Sciatic nerve (tissue), 2 donors: ENCODE measurements at regions not wholly inside any gene's neighbourhood (a gene's known extent, or its start where the extent isn't known, plus 50 kb on each side); places are given as distances from the start of the nearest gene placed in this dataset.

Source experiments
- ATAC-seq: fragments of 200-7000 bp; cut with Tn5 transposase; one replicate; pipeline ENCODE4 v1.9.1; 2020; ENCODE audit warnings: mild to moderate bottlenecking, moderate library complexity
- DNase-seq: peaks from one replicate; pipeline ENCODE4 v3.0.0-alpha.2; 2020; ENCODE audit warnings: low spot score
- intact Hi-C: fragments of 100-400 bp; cut with DNase I; formaldehyde crosslinking; loops from one replicate; pipeline ENCODE4 v1.14.2; 2022
- donor health status: DM: no; HTN: no; CAD: no.
- donor health status: DM: no; HTN: no; CAD: no.

- ATAC-seq (no peak), DNase-seq (no peak)
- intact Hi-C loops = no loop called here
Measured at GRCh38 chr22:48442663-48443062, 1385.0 kb downstream of the BRD1 start.

- intact Hi-C loops = no loop called here
- ATAC-seq = no peak
- no peak for DNase-seq
Measured at GRCh38 chr22:48441553-48441850, 1386.2 kb downstream of the BRD1 start.

DNA sequence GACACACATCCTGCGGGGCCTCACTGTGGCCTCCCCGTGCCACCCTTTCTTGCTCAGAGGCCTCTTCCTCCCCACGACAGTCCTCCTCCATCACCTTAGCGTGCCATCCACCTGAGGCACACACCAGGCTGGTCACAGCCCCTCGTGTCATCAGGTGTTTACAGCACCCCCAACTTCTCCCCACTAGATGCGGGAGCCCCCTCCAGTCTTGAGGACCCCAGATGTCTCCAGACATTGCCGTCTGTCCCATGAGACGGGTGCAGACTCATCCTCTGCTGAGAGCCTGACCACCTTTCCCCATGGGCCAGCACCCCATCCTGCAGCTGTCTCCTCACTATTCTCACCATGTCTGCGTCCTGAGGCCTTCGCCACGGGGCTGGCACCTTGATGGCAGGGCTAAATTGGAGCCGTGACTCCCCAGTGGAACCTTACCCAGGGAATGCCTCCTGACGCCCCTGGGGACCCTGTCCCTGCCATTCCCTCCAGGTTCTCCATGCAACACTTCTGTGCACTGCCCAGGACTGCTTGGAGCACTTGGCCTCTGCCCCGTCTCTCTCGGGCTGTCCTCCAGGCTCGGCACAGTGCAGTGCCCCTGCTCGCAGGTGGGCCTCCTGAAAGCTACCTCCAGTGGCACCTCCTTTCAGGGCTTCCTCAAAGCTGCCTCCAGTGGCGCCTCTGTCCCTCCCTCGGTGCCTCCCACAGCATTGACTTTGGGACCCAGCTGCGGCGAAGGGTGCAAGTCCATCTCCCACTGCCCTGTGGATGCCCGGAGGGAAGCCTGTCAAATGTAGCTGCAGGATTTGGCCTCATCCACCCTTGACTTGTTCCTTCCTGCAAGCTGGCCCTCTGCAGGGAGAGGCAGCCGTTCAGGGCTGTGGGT, 1386.8 kb downstream of the BRD1 start:
- DNase-seq (no peak), ATAC-seq (no peak)
- intact Hi-C loops = no loop called here

- DNase-seq (no peak), ATAC-seq (no peak)
- intact Hi-C loops = no loop called here
Measured at GRCh38 chr22:48440176-48440575, 1387.5 kb downstream of the BRD1 start.

GRCh38 chr22:48439560-48440135, 1388.0 kb downstream of the BRD1 start:
- no peak for ATAC-seq
- intact Hi-C loops = no loop called here

GRCh38 chr22:48438800-48439559, 1388.7 kb downstream of the BRD1 start:
- intact Hi-C loops = no loop called here
- DNase-seq (no peak), ATAC-seq (no peak)

More at GRCh38 chr22:48439560-48440135, 1388.0 kb downstream of the BRD1 start:
- DNase-seq = no peak

GRCh38 chr22:48438096-48438495, 1389.6 kb downstream of the BRD1 start:
- ATAC-seq (no peak), DNase-seq (no peak)
- intact Hi-C loops = no loop called here

GRCh38 chr22:48436201-48436931, 1391.3 kb downstream of the BRD1 start:
- no peak for ATAC-seq
- intact Hi-C loops = no loop called here

GRCh38 chr22:48434868-48435250, 1392.8 kb downstream of the BRD1 start:
- DNase-seq = no peak
- ATAC-seq = no peak
- intact Hi-C loops = no loop called here

More at GRCh38 chr22:48436201-48436931, 1391.3 kb downstream of the BRD1 start:
- no peak for DNase-seq

DNA sequence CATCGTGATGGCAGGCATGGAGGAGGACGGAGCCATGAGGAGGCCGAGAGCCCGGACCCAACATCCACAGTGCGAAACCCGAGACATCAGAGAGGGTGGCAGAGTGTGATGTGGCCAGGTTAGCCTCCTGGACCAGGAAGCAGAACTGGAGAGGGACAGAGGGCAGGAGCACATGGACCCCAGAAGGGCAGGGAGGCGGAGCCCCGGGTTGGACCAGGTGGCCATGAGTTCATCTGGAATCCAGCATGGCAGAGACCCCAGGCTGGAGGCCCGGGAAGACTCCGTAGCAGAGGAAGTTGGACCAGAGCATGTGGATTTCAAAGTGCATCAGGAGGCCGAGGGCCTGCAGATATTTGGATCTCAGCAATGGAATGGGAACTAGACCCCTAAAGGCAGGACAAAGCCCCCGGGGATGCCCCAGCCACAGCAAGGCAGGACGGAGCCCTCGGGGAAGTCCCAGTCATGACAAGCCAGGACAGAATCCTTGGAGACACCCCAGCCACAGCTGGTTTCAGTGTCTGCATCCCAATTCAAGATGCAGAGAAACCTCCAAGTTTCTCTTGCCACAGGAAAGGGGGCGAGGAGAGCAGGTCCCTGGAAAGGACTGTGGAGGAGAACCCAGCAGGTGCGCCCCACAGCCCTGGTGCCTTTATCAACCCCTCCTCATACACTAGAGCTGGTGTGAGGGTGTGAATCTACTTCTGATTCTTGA, 1393.4 kb downstream of the BRD1 start:
- intact Hi-C loops = no loop called here
- ATAC-seq (no peak), DNase-seq (no peak)

GRCh38 chr22:48433647-48434046, 1394.0 kb downstream of the BRD1 start:
- ATAC-seq (no peak), DNase-seq (no peak)
- intact Hi-C loops = no loop called here

GRCh38 chr22:48432781-48433518, 1394.7 kb downstream of the BRD1 start:
- DNase-seq = no peak
- no peak for ATAC-seq
- intact Hi-C loops = no loop called here

DNA sequence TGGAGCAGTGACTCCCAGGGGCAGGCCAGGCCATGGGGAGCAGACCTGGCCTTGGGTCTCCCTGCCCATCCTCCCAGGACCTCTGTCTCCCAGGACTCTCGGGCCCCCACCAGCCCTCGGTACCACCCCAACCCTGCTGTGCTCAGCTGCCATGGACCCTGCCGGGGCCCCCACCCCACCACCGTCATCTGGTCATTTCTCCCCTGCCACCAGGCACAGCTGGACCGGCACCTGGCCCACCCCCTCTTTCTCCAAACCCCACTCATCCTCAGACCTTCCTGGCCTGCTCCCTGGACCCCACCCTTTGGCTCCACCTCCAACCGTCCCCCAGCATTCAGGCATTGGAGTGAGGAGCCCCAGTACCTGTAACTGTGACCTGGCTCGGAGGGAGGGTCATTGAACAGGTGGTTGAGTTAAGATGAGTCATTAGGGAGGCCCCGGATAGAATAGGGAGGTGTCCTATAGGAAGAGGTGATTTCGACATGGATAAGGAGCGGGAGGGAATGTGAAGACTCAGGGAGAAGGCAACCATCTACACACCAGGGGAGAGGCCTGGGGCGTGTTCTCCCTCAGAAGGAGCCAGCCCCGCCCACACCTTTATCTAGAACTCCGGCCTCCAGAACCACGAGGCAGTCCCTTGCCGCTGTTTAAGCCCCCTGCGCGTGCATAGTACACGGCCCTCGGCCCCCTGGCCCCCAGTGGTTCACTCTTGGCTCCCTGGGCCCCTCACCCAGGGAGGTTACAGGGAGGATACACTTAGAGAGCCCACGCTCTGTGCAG, 1395.9 kb downstream of the BRD1 start:
- ATAC-seq (no peak), DNase-seq (no peak)
- intact Hi-C loops = no loop called here

DNA sequence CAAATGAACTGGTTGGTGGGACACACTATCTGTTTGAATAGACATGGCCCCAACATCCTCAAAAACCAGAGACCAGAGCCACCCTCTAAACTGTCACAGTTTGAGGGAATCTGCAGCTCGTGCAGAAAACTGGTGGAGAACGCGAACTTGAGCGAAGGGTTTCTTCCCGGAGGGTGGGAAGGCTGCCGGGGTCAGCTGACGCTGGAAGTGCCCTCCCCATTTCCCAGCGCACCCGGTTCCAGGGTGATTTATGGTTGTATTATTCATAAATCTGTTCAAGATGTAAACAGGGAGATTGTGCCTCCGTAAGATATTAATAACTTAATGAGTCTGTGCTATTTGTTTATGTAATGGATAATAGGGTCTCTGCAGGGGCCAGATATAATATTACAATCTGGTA, 1396.7 kb downstream of the BRD1 start:
- intact Hi-C loops = no loop called here
- DNase-seq = peak; percentile 45
- no peak for ATAC-seq

DNA sequence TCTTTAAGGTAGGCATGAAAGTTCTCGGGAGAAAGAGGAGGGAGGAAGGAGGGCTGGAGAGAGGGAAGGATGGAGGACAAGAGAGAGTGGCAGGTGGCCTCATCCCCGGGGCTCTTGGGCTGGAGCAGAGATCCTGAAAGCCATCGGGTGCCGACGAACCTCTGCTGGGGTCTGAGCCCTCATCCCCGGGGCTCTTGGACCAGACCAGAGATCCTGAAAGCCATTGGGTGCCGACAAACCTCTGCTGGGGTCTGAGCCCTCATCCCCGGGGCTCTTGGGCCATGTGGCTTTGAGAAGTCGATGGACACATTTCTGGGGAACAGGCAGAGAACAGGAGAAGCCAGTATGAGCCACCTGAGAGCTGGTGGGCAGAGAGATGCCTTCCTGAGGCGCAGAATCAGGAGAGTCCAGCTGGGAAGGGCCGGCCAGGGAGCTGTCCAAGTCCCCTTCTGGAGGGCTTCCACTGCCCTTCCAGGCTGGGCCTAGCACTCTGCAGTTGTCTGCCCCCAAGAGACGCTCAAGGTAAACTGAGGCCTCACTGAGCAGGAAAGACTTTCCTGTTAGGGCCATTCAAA, 1398.1 kb downstream of the BRD1 start:
- intact Hi-C loops = loop anchor here (10.0 kb wide), 1 partner anchor 1625 kb away; no protein-coding TSS in a partner anchor
- ATAC-seq (no peak), DNase-seq (no peak)

- intact Hi-C loops = loop anchor here (10.0 kb wide), 1 partner anchor 1624 kb away; no protein-coding TSS in a partner anchor
- DNase-seq (no peak), ATAC-seq (no peak)
Measured at GRCh38 chr22:48428631-48429371, 1398.9 kb downstream of the BRD1 start.
